GM19372 (cell line): ENCODE measurements at regions not wholly inside any gene's neighbourhood (a gene's known extent, or its start where the extent isn't known, plus 50 kb on each side); places are given as distances from the start of the nearest gene placed in this dataset.
"Not testable (repeated sequence)": the region's sequence is repeated elsewhere in the genome, so short reads cannot be mapped to it uniquely, and the experiment has no call there.

Source experiments
- ATAC-seq: cut with Tn5 transposase; IDR thresholded peaks from one replicate; pipeline ENCODE4 v1.9.1; 2021; ENCODE audit warnings: mild to moderate bottlenecking, low read depth, moderate library complexity; ENCODE audit not compliant: unreplicated experiment

DNA sequence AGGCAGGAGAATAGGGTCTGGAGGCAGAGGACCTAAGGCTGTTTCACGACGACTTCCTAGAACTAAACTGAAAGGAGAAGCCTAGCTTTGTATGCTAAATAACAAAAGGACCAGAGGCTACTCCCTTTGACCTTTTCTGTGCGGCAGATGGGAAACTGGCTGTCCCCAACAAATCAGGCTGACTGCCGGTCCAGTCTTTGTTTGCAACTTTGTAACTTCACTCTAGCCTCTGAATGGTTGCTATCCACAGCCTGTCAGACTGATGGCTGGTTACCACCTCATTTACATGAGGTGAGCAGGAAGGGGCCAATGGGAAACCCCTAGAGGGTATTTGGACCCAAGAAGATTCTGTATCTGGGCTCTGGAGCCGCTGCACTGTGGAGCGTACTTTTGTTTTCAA lies 132.6 kb upstream of the SHH start:
- no peak for ATAC-seq

DNA sequence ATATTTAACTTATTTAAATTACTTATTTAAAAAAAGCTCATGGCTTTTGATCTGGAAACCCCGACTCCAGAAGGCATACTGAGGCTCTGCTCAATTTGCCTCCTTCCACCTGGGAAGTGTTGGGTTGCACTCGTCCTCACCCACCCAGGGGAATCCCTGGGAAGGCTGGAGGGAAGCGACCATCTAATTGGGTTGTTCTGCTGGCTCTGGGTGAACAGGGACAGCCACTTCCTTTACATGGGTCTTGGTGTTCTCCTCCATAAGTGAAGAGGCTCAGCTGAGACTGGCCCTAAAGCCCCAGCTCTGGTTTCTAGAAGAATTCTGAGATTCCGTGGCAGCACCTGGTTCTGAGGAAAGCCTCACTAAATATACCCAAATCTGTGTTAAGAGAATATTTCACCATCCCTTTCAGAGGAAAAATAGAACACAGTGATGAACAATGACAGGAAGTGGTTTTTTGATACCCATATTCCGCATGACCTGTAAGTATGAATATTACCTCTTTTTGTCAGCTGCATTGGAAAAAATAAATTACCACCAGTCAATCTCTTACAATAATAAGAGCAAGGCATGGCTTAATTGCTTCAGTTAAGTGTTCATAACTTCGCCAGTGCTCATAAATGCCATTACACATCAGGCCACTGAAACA lies 131.1 kb upstream of the SHH start:
- no peak for ATAC-seq

DNA sequence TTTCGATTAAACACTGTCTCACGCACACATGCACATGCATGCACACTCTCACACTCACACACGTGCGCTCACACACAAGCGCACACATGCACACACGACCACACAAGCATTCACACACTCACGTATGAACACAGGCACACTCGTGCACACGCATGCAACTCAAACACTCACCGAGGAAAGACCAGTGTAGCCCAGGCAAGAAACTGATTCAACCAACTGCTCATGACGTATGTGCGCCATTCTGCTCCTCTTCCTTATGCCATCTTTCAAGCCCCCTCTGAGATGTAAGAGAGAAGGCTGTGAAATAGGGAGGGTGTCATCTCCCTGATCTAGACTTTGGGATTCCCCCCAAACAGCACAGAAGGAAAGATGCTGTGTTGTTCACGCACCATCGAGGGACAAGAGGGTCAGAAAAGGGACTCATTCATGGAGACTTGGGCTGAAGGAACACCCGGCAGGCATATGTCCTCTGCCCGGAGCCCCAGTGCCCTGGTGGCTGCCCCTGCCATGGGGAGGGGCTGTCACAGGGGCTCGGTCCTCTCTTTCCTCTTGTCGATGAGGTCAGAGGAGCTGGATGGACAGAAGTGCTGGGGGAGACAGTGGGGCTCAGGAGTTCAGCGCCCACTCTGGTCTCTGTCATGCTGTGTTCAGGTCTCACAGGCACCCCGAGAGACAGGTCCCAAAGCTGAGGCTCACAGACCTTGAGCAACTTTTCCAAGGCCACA lies 130.1 kb upstream of the SHH start:
- no peak for ATAC-seq

DNA sequence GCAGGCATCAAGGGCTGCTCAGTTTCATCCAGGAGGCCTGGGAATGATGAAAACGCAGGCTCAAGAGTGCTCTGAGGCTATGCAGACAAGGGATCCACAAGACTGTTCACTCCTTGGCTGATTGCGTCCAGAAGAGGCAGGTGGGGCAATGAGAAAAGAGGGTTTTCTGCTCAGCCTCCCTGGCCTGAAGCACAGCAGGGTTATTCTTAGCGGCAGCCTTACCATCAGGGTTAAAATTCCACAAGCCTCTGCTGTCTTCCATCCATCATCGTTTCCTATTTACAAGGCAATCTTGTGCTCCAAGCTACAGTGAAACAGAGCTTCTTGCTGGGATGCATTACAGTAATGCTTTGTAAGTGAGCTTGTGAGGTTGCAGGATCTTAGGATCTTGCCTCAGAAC lies 129.4 kb upstream of the SHH start:
- no peak for ATAC-seq

DNA sequence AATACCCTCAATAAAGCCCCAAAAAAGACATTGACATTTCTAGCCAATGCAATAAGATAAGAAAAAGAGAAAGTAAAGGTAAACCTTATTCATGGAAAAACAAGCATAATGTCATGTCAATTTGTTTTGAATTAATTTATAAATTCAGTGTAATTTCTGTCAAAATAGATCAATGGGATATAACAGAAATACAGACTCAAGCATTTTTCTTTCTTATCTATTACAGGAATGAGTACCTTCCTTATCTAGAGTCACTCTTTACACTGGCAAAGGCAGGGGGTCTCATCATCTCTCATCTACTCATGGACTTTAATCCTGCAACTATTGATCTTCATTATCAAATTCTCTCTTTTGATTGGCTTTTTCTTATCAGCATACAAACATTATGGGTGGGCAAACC lies 127.1 kb upstream of the SHH start:
- no peak for ATAC-seq

DNA sequence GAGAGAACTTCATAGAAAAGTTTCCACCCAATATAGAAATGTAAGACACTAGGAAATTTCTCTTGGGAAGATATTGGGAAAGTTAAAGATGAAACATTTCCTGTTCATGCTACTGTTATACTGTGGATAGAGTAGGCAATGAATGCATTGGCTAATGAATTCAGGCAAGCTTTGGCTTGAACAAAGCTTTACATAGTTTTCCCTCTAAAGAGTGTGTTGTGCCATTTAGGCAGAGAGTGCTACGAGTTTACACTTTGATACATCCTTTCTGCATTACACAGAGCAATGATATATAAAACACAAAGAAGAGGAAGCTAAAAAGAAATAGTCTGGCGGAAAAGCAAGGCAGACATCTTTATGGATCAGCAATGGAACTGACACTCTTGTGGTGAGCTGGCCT lies 125.9 kb upstream of the SHH start:
- no peak for ATAC-seq

DNA sequence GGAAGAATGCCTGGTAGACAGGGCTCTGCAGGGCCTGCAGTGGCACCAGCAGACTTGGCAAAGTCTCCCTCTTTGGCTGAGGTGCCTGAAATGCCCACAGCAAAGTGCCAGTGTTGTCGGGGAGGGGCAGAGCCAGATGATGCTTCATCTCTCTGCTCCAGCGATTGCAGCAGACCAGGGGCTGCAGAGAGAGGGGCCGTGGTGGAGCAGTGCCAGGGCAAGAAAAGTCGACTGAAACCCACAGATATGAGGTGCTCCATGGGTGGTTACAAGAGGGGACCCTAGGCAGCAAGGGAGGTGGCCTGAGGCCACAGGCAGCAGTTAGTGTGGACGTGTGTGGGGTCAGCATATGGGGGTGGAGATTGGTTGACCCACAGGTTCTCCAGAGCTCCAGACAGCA lies 123.5 kb upstream of the SHH start:
- ATAC-seq: no peak

DNA sequence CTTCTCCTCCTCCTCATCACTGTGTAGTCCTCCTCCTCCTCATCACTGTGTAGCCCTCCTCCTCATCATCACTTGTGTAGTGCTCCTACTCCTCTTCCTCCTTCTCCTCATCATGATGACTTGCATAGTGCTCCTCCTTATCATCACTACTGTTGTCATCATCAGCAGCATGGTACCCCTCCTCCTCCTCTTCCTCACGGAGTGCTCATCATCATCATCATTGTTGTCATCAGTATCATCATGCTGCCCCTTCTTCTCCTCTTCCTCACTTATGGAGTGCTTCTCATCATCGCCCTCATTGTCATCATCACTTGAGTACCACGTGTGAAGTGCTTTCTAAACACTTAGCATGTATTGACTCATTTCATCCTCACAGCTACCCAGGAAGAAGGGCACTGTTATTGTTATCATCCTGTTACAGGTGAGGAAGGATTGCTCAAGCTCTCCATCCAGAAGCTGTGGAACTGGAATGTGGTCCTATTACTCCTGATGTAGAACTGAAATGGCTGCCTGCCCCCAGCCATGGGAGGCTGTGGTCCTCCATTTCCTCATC lies 122.8 kb upstream of the SHH start:
- no peak for ATAC-seq

DNA sequence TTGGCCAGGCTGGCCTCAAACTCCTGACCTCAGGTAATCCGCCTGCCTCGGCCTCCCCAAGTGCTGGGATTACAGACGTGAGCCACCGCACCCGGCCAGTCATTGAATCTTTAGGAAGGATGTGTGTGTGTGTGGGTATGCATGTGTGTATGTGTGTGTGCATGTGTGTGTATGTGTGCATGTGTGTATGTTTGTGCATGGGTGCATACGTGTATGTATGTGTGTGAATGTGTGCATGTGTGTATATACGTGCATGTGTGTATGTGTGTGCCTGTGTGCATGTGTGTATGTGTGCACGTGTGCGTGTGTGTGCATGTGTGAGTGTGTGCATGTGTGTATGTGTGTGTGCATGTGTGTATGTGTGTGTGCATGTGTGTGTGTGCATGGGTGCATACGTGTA lies 120.1 kb upstream of the SHH start:
- ATAC-seq: not testable (repeated sequence)

DNA sequence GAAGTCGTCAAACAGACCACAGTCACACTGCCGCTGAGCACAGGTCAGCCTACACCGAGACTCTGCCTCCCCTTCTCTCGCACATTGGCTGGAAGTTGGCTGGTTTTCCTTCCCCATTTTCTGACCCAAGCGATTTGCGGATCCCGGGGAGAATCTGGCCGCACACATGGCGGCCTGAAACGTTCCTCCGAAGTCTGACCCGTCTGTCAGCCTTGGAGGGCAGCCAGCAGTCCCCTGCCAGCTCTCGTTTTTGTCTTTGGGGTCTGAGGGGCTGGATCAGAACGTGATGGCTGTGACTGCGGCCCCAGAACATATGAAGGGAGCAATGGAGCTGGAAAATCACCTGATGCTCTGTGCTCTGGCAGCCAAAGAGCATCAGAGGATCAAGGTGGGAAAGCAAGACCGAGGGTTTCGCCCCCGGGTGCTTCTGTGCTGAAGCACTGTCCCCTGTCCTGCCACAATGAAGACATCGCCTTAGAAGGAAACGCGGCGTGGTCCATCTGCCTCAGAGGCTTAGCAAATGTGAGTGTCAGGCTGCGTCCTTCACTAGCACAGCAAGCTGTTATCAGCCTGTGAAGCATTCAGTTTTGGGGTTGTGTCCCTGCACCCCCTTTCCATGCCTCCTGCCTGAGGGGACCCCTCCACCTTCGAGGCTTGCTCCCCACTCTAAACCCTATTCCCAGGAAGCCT lies 119.3 kb upstream of the SHH start:
- no peak for ATAC-seq

DNA sequence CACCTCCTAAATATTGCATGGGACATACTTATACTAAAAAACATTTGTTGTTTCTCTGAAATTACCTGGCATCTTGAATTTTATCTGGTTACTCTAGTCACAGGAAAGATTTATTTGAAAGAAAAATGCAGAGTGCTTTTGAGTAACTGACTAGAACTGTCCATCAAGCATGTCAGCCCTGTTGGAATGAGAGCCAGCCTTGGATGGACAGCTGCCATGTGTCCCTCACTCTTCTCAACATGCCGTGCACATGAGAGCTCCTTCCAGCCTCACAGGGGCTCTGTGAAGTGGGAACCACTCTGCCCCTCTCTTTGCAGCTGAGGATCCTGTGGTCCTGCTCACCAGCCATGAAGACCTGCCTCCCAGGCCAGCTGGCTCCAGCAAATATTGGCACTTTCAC lies 118.3 kb upstream of the SHH start:
- ATAC-seq: no peak

DNA sequence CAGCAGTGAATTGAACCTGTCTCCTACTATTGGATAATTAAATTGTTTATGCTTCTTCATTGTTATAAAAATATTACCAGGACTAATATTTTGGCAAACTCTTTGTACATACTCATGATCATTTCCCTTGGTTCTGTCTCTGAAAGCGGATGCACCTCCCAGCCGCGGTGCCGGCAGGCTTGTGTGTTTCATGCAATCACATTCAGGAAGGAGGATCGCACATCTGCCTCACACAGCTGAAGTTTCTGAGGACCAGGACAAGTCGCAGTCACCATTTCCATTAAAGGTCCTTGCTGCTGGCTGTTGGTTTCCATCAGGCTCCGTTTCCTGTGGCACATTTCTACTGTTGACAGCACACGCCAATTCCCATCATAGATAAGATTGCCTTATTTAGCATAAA lies 117.8 kb upstream of the SHH start:
- ATAC-seq: no peak

DNA sequence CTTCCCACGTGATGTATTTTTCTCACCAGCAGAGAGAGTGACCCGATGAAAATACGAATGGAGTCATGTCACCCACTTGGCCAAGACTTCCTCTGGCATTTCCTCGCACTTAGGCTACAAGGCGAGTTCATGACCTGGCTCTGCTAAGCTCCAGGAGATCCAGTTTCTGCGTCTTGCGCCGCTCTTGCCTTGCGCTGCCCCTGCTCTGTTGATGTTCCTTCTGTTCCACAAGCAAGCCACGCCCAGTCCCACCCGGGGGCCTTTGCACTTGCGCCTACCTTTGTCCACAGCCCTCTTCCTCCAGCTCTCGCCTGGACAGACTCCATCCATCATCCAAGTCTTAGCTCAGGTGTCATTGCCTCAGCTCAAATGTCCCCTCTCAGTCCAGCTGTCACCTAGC lies 116.3 kb upstream of the SHH start:
- no peak for ATAC-seq

DNA sequence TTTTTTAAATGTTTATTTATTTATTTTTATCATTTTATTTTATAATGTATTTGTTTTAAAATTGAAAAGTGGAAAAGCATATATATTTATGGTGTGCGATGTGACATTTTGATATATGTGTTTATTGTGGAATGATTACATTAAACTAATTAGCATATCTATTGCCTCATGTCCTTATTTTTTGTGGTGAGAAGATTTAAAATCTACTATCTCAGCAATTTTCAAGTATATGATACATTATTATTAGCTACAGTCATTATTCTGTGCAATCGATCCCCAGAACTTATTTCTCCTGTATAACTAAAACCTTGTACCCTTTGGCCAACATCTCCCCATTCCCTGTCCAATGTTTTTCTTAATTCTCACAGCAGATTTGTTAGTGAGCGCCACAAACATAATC lies 115.6 kb upstream of the SHH start:
- ATAC-seq: no peak

DNA sequence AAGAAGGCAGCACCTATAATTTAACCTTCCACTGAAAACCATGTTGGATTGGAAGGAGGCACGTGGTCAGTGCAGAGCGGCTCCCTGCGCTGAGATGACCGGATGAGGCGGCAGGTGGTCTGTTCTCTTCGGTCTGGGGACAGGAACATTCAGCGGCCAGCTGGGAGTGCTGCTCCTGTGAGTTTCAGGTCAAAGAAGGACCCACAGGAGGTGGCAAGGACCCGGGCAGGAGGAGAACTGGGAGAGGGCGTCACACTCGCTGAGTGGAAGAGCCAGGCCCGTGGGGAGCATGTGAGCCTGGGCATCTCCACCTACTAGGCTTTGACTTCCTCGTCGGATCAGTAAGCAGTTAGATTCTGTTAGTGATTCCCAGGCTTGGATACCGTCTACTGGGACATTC lies 113.4 kb upstream of the SHH start:
- ATAC-seq: no peak

DNA sequence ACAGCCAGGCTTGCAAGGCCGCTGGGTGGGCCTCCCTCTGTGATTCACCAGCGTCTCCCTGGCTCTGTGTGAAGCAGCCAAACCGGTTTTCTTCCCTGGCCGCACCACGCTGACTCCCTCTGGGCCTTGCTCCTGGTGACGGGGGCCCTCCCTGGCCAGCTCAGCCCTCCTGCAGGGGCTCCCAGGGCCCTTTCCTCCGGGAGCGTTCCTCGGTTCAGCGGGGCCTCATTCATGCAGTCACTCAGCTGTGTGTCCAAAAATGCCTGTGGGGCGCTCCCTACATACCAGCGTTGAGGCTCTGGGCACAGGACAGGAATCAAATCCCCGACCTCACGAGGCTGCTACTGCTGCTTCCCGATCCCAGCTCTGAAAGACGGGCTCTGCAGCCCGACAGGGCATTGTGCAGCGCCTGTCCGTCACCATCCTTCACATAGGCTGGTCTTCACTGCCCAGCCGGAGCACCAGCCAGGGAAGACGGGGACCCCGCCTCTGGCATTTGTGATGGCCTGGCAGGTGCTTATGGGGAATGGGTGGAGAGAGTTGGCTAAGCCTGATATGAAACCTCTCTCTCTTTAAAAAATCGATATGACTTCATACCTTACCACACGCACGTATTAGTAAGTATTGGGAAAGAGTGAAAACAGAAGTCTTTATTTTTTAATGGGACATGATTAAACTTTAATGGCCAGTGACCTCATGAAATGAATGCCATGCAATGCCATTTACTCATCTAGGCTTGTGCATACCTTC lies 110.0 kb upstream of the SHH start:
- no peak for ATAC-seq

DNA sequence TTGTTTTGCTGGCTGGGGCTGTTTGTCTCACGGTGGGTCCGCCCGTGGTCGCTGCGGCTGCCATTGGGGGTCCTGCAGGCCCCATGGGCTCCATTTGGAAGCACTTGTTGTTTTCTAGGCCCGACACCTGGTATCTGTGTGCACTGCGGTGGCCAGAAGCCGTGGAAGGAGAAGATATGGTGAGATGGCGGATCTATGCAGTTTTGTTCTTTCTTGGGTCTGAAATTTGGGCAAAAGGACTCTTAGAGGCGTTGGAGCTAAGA lies 109.5 kb upstream of the SHH start:
- no peak for ATAC-seq

DNA sequence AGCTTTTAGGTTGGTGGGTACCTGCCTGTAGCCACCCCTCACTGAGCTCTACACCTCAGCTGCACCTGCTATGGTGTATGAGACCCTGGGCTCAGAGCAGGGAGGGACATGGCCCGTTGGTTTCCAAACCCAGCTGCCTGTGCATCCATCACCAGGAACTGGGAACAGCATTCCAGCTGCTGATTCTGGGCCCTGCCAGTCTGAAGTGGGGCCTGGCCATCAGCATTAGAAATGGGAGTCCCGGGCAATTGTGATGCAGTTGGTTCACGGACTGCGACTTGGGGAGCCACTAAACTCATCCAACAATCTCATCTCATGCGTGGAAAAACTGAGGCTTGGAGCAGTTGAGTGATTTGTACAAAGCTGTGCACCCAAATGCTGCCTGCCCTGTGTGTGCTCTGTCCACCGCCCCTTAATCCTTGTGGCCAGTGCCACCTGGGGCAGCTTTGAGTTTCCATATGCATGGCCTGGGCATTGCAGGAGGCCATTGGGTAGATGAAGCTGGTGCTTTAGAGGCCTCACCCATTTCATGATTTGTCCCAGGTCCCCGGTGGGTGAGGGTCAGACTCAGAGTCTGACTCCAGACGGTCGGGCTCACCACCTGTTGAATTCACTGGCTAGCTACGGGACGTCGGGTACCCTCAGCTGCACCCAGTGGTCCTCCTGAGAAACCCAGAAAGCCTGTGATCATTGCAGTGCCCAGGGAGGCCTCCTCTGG lies 109.0 kb upstream of the SHH start:
- ATAC-seq: no peak

DNA sequence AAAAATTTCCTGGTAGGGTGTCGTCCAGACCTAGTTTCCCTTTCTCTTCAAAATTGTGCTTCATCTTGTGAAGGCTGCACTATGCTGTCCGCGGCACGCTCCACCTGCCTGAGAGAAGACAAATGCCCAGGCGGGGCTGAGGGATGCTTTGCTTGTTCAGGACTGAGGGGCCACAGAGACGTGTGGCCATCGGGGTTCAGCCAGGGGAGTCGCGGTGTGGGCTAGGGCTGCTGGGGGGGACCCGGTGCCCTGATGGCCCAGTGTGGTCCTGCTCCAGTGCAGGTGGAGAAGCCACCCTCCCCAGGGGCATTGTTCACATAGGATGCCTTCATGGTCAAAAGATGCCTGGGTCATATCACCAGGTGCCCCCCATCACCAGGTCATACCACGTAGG lies 107.8 kb upstream of the SHH start:
- ATAC-seq: no peak

DNA sequence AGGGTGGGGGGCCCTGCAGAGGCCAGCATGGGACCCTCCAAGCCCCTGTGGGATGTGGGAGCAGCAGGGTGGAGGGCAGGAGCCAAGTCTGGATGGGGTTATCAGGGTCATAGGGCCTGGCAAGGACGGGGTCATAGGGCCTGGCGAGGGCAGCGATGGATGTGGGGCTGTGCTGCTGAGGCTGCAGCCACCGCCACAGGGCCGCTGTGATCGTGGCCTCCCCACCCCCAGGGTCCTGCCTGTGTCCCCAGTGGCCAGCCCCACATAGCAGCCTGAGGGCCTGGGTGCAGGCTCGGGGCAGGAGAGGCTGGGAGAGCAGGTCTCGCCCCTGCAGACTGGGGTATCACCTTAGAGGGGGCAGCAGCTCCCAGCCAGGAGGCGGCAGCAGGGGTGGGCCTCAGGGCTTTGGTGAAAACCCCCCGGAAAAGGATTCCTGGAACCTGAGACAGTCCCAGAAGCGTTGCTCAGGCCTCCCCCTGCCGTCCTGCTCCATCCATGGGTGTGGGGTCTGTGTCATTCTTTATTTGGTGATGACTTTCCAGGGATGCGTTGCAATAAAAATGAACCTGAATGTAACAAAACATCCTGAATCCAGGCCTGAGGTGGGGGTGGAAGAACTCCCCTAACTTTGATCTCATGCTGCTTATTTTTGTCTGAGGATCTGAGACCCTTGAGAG lies 107.3 kb upstream of the SHH start:
- ATAC-seq: no peak
